ENCODE measurements at regions not wholly inside any gene's neighbourhood (a gene's known extent, or its start where the extent isn't known, plus 50 kb on each side); places are given as distances from the start of the nearest gene placed in this dataset.

DNA sequence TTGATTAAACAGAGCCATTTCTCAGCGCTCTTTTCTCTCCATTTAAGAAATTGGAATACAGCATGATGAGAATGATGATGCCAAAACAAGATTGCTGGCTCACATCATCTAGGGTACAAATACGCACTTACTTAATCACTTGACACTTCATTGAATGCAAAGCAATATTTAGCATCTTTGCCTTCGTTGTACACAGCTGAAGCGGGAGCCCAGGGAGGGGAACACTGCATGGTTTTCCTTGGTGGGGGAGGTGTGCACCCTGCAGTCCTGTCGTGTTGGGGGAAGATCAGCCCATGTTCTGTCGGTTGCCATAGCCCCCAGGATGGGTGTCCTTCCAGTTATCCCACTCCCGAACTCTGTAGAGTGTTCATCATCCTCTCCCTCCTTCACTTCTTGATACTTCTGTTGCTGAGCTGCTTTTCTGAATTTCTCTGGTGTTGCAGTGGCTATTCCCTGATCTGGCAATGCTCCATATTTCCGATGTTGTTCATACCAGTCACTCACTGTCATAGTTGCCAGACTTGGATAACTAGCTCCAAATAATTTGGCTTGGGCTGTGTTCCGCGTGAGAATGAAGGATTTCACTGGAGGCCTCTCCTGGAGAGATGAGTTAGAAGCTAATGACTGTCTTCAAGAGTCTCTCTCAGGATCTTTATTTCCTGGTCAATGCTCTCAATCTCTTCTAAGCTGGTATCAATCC lies 50.1 kb upstream of the DYNC1LI1 start:
- ATAC-seq (no peak), DNase-seq (no peak)
- intact Hi-C loops (cut with DNase I, micrococcal nuclease), result no loop called here
- Histone ChIP-seq H3K9me3 (peaks cover 3% of the 10 kb centered on the region), H3K4me3 (no peak overlapping the region), H3K4me1 (ENCODE audit: low read depth) (no peaks in the 10 kb centered on the region), H3K36me3 (ENCODE audit: low read depth) (no peaks in the 10 kb centered on the region)
- TF ChIP-seq, protein P1, sequence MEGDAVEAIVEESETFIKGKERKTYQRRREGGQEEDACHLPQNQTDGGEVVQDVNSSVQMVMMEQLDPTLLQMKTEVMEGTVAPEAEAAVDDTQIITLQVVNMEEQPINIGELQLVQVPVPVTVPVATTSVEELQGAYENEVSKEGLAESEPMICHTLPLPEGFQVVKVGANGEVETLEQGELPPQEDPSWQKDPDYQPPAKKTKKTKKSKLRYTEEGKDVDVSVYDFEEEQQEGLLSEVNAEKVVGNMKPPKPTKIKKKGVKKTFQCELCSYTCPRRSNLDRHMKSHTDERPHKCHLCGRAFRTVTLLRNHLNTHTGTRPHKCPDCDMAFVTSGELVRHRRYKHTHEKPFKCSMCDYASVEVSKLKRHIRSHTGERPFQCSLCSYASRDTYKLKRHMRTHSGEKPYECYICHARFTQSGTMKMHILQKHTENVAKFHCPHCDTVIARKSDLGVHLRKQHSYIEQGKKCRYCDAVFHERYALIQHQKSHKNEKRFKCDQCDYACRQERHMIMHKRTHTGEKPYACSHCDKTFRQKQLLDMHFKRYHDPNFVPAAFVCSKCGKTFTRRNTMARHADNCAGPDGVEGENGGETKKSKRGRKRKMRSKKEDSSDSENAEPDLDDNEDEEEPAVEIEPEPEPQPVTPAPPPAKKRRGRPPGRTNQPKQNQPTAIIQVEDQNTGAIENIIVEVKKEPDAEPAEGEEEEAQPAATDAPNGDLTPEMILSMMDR (IDR thresholded peaks at IDR 0.05), result no peak
